ENCODE measurements at regions not wholly inside any gene's neighbourhood (a gene's known extent, or its start where the extent isn't known, plus 50 kb on each side); places are given as distances from the start of the nearest gene placed in this dataset.
"Not testable (repeated sequence)": the region's sequence is repeated elsewhere in the genome, so short reads cannot be mapped to it uniquely, and the experiment has no call there.

- DNase-seq (ENCODE audit: low read depth): no peak
Observed at GRCh38 chr7:131081308-131081707, 246.4 kb upstream of the MKLN1 start.

DNA sequence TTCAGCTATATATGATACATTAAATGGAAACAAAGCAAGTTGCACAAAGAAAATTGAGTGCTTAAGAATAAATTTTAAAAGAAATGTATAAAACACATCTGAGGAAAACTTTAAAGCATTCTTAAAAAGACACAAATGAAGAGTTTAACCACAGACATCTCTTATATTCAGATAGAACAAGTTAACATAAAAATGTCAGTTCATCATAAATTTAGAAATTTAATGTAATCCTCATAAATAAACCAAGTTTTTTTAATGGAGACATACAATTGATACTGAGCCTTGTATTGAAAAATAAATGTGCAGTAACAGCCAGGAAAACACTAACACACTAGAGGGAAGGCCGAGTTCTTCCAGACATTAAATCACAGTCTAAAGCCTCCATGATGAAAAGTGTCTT, 243.9 kb upstream of the MKLN1 start:
- DNase-seq (ENCODE audit: low read depth): no peak

- not testable (repeated sequence) for DNase-seq (ENCODE audit: low read depth)
Observed at GRCh38 chr7:131084336-131084735, 243.3 kb upstream of the MKLN1 start.

GRCh38 chr7:131087756-131088658, 239.7 kb upstream of the MKLN1 start:
- DNase-seq (ENCODE audit: low read depth): no peak

GRCh38 chr7:131090188-131090587, 237.5 kb upstream of the MKLN1 start:
- DNase-seq (ENCODE audit: low read depth): no peak

- no peak for DNase-seq (ENCODE audit: low read depth)
Observed at GRCh38 chr7:131090886-131091692, 236.6 kb upstream of the MKLN1 start.

GRCh38 chr7:131094685-131095084, 233.0 kb upstream of the MKLN1 start:
- DNase-seq (ENCODE audit: low read depth): no peak

DNA sequence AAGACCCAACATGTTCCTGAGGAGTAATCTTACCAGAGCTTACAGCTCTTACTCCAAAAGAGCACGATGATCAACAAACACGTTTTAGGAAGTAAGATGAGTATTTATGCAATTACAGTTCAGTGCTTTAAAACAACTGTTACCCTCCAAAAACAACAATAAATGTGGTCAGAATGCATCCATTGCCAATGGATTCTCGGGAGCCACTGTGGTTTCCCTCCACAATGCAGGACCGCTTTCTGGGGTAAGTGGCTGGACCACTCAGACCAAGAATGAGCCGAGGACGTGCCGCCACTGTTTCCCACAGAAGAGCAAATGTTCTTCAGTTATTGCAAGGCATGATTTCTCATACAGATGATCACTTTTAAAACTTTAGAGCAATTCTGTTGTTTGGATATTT, 232.3 kb upstream of the MKLN1 start:
- no peak for DNase-seq (ENCODE audit: low read depth)

DNA sequence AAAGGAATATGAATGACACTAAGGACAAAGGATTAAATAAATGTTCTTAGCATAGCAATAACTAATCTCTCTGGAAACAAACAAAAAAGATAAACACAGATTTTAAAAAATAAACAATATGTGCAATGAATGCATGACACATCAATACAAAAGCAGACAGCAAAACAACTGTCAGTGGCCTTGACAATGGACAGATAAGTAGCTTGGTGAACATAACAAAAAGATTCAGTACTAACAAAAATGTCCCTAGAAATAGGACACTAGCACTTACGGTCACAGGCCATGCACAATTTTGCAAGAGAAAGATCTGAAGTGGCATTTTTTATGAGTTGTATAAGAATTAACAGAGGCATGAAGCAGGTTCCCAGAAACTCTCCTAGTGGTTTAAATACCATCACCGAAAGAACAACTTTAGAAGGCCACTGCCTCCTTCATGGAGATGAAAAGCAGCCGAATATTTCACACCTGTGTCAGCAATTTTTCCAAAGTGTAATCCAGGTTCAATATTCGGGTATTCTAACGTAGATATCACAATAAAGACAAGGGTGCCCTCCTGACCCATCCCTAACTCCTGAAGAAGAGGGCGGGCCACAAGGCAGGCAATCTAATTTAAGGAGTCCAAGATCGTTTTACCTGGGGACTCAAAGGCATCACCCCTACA, 231.3 kb upstream of the MKLN1 start:
- DNase-seq (ENCODE audit: low read depth): no peak

DNA sequence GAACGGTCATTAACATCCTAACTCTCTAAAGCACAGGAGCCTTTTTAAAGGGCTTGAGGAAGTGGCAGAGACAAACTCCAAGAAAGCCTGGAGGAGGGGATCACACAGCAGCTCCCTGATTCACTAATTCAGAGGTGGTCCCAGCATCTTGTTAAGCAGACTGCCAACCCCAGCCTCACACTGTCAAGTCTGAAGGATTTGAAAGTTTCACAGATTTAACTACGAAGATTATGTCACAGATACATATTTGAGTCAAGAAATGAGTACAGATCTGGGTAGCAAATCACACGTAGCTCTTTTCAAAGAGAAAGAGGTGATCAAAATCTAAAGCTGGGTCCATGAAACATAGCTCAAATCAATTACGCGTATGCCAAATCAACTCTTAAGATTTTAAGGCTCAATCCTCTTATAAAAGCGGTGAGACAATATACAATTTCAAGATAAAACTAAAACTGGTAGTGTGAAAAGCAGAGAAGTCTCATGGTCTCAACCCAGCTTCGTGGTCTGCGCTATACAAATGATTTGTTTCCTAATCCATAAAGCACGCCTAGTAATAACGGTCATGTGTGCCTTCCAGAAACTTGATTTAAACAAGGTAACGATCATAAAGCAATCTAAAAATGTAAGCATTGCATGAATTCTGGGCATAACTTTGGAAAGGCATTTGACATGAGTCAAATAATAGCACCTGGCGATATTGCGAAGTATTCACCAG, 229.9 kb upstream of the MKLN1 start:
- DNase-seq (ENCODE audit: low read depth): no peak

- DNase-seq (ENCODE audit: low read depth): no peak
Observed at GRCh38 chr7:131098527-131098926, 229.1 kb upstream of the MKLN1 start.

DNA sequence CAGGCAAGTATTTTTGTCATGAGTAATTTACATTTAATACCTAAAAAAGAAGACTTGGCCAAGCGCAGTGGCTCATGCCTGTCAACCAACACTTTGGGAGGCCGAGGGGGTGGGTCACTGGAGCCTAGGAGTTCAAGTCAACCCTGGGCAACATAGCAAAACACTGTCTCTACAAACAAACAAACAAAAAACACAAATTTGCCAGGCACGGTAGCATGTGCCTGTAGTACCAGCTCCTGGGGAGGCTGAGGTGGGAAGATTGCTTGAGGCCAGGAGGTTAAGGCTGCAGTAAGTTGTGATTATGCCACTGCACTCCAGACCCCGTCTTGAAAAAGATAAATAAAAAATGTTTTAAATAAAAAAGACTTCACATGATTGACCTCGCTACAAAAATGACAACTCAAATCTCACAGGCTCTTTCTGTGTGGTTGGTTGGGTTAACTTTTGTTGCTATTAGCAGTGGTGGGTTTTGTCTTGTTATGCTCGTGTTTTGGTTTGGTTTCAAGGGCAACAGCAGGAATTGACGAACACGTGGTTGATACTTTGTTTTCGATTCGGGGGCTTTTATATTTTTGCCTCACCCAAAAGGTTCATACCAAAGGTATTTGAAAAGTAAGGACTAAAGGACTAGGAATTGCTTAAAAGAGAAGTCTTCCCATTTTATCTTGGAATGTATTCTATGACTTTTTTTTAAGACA, 227.2 kb upstream of the MKLN1 start:
- DNase-seq (ENCODE audit: low read depth): no peak

GRCh38 chr7:131103997-131104396, 223.7 kb upstream of the MKLN1 start:
- DNase-seq (ENCODE audit: low read depth): peak; percentile 88

GRCh38 chr7:131104596-131105293, 222.9 kb upstream of the MKLN1 start:
- DNase-seq (ENCODE audit: low read depth): peak; percentile 11

- peak; percentile 37 for DNase-seq (ENCODE audit: low read depth)
Observed at GRCh38 chr7:131105294-131105798, 222.3 kb upstream of the MKLN1 start.

GRCh38 chr7:131105799-131106680, 221.6 kb upstream of the MKLN1 start:
- DNase-seq (ENCODE audit: low read depth): peak; percentile 77

GRCh38 chr7:131106681-131107336, 220.9 kb upstream of the MKLN1 start:
- DNase-seq (ENCODE audit: low read depth): no peak

DNA sequence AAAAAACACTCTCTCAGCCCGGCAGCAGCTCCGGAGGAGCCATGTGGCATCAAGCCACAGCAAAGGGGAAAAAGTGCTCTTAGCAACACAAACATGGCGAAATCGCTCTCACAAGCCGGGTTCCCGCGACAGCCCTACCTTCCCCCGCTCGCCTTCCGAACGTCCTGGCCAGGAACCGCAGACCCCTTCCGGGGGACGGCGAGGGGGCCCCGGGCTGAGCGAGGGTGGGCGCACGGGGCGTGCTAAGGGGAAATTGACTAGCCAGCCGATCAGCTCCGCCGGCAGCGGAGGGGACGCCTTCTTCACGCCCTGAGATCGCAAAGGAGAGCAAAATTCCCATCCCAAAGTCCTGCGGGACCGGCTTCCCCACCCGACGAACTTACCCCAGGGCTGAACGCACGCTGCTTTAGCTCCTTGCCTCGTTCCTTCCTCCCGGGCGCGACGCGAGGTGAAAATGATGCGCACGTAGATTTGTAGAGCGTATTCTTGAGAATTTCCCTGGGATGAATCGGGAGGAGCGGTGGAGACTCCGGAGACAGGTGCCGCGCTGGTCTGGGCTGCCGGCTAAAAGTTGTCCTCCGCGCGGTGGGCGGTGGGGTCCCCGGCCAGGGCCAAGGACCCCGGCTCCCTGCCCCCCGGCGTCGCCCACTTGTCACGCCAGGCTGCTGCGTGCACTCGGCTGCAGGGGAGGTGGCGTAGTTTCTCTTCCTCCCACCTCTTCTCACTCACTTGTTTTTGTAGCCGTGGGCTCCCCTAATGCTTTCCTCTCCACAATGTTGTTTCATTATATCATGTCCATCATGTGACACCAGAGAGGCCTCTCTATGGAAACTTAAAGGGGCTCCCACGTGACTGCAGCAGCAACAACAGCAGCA, 220.1 kb upstream of the MKLN1 start:
- peak; percentile 92 for DNase-seq (ENCODE audit: low read depth)
